Left colon (tissue), 2 donors: ENCODE measurements at regions not wholly inside any gene's neighbourhood (a gene's known extent, or its start where the extent isn't known, plus 50 kb on each side); places are given as distances from the start of the nearest gene placed in this dataset.
A peak's percentile ranks its signal among the peaks of the same experiment; 100 is the strongest.

ENCODE experiments used
- ATAC-seq: fragments of 200-7000 bp; cut with Tn5 transposase; one replicate; pipeline ENCODE4 v1.9.1; 2020; ENCODE audit warnings: mild to moderate bottlenecking, moderate library complexity
- DNase-seq, 2 donors: peaks; one replicate each; pipeline ENCODE4 v3.0.0-alpha.2; 2020
- intact Hi-C, 2 donors: fragments of 100-400 bp; cut with DNase I in 1 of 2; cut with micrococcal nuclease in 1 of 2; formaldehyde crosslinking; loops; one replicate each; pipeline versions ENCODE4 v1.11.2 to v1.14.0; 2022; cut with DNase I, micrococcal nuclease
- donor health status: DM: no; HTN: no; CAD: no.
- donor health status: DM: yes; HTN: yes; CAD: no.

DNA sequence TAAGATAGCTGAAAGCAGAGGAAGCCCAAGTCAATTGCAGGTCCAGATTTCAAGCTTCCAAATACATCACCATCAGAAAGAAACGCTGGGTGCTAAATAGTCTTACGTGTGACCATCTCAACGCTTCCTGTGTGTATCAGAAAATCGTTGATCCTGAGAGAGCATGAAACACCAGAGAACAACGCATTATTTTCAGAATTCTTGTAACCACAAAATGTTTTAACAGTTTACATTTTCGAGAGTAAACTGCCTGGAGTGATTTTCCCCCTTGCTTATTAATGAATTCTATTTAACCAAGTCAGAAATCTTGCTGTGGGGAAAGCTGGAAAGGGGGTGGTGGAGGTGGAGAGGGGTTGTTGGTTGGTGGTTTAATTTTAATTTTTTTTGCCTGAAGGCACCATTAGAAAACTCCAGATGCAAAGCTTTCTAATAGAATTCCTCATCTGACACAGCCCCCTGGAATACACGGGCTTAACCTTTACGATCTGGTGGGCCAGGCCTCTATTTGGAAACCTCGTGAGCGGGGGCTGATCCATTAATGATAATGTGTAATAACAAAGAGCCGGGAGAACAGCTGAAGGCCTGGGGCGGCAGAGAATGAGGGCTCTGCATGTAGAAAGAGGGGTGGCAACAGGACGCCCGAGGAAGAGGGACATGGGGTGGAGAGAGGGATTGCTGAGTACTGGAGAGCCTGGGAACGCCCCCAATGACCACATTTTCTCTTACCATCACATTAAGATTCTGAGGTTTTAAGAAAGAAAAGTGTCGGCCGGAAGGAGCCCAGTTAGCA, 124.5 kb upstream of the NFIB start:
- ATAC-seq (no peak), DNase-seq (no peak)
- intact Hi-C loops = no loop called here

GRCh38 chr9:14437354-14438231, 123.7 kb upstream of the NFIB start:
- no peak for DNase-seq
- ATAC-seq = no peak
- intact Hi-C loops = no loop called here

- DNase-seq (no peak), ATAC-seq (no peak)
- intact Hi-C loops = no loop called here
These were observed 121.9 kb upstream of the NFIB start for GRCh38 chr9:14435871-14436270.

GRCh38 chr9:14434971-14435718, 121.2 kb upstream of the NFIB start:
- intact Hi-C loops = no loop called here
- no peak for DNase-seq
- no peak for ATAC-seq

DNA sequence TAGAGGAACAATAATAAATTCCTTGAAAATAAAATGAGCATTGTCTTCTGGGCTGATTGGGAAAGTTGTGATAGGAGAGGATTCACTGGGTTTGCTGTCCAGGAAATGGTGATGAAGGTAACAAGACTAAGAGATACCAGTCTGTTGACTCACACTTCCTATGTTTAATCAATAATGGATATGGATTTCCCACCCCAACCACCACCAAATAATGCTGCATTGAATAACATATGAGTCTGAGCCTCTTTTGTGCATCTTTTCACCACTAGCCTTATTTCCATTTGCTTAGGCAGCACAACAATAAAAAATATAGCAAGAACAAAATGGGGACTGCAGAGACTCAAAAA, 120.2 kb upstream of the NFIB start:
- DNase-seq (no peak), ATAC-seq (no peak)
- intact Hi-C loops = no loop called here

DNA sequence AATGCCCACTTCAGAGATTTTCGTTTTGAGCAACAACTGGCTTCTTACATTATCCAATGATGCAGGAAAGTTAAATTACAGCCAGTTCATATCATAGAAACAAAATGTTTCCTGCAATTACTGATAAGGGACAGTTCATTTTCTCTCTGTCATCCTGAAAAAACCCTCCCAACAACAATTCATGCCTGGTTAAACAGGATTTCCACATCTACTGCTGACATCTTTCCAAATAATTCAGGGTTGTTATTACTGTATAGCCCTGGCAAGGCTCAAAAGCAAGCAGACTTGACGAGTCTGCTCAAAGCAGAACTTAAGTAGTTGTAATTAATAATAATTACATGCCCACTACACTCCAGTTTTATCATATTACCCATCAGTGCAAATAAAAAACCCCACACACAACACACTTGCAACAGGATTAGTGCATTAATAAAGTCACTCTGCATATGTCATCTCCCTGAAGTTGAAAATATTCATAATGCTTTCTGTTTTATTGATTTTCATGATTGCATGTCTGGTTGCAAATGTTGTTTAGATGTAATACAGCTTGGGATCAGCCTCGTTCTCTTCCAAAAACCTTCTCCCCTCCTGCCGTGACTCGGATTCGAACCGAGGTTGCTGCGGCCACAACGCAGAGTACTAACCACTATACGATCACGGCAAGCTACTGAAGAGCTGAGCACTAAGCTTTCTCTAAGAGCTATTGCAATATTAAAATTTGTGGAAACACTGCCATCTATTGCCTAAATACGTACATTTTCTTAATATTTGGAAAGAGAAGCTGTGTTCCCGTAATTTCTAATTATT, 119.6 kb upstream of the NFIB start:
- ATAC-seq (no peak), DNase-seq (no peak)
- intact Hi-C loops = no loop called here

DNA sequence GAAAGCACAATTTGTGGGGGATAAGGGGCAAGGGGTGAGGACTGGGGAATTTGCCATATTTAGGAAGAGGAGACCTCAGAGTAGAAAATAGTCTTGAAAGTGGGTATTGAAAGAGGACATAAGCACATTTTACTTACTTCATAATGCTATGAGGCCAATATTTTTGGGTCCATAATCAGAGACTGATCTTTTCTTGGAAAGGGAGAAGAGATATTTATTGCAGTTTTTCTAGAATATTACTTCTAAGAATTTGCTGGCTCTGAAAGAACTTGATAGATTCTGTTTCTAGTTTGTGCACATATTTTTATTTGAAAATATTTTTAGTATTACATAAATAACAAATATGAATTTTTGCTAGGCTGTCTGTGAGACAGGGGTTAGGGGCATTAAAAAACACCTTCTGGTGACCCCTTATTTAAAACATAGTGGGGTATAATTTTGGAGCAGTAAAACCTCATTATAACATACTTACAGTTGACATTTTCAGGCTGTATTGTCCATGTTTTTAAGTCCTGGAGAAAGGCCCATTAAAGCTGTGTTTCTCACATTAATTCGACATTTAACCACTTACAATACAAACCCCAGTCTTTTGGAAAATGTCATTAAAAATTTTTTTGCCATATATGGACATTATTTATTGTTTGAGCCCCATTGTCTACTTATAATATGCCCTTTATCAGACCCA, 118.9 kb upstream of the NFIB start:
- ATAC-seq = no peak
- intact Hi-C loops = no loop called here
- DNase-seq = no peak

DNA sequence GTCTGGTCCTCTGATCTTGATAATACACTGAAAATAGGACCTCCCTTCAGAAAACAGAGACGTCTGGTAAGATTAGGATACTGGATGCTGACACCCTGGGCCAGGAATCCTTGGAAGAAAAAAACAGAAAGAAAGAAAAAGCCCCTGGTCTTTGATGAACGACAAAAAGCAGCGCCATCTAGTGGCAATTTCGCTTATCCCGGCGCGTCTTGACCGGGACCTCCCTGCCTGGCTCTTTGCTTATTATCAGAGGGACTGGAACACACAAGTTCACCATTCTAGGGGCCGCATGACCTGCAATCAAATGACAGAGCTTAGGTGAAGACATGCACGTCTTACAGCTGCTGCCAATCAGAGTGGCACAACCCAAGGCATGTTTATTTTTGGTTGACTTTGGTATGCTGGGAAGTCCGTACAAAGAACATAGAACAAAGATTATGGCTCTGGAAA, 114.9 kb upstream of the NFIB start:
- intact Hi-C loops = no loop called here
- DNase-seq (peak; percentile 34 to 70), ATAC-seq (no peak)

DNA sequence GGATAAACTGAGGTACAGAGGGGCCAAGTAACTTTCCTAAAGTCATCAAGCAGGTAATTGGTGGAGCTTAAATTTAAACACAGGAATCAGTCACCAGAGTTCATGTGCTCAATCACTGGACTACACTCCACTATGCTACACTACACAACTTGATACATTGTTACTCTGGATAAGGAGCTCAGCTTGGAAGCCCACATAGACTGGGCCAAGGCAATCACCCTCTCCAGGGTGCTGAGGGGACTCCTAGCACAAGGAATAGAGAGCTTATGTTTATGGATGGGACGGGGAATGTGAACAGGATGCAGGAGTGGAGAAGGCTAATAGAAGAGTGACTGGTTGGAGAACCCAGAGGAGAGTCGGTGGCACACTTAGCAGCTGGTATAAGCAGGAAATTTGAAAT, 113.5 kb upstream of the NFIB start:
- intact Hi-C loops = no loop called here
- DNase-seq (no peak), ATAC-seq (no peak)

GRCh38 chr9:14424983-14425382, 111.0 kb upstream of the NFIB start:
- DNase-seq (no peak), ATAC-seq (no peak)
- intact Hi-C loops = no loop called here

DNA sequence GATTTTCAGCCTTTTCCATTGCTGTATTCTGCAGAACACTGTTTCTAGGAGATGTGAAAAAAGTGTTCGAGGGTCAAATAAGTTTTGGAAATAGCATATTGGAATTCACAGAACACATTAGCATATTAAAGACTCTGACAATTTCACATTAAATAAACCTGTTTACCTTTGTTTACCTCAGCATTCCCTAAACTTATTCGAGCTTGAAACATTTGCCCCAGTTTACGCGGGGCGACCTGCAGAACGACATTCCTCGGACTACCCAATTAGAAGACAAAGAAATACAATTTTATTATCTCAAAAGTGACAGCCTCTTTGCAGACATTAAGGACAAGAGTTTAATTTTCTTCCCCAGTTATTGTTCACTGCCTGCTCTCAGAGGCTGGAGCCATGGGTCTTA, 110.3 kb upstream of the NFIB start:
- ATAC-seq (no peak), DNase-seq (no peak)
- intact Hi-C loops = no loop called here

GRCh38 chr9:14423815-14424261, 109.9 kb upstream of the NFIB start:
- no peak for ATAC-seq
- no peak for DNase-seq
- intact Hi-C loops = no loop called here

DNA sequence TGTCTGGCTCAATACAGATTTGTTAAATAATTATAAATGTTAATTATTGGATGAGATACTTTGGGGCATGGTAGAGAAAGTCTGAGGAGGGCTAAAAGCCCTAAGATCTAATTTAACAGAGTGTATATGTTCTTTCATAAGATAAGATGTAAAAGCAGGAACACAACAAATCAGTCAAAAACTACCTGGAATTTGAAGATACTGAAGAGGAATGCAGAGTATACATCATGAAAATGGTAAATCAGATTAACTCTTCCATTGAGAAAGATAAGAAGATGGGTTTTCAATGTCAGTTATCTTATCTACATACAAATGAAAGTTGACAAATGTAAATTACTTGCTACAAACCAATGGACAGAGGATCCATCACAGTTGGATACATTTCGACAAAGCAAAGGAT, 107.3 kb upstream of the NFIB start:
- no peak for ATAC-seq
- intact Hi-C loops = no loop called here
- DNase-seq = no peak

GRCh38 chr9:14418941-14419937, 105.3 kb upstream of the NFIB start:
- DNase-seq = no peak
- intact Hi-C loops = no loop called here
- ATAC-seq = no peak

DNA sequence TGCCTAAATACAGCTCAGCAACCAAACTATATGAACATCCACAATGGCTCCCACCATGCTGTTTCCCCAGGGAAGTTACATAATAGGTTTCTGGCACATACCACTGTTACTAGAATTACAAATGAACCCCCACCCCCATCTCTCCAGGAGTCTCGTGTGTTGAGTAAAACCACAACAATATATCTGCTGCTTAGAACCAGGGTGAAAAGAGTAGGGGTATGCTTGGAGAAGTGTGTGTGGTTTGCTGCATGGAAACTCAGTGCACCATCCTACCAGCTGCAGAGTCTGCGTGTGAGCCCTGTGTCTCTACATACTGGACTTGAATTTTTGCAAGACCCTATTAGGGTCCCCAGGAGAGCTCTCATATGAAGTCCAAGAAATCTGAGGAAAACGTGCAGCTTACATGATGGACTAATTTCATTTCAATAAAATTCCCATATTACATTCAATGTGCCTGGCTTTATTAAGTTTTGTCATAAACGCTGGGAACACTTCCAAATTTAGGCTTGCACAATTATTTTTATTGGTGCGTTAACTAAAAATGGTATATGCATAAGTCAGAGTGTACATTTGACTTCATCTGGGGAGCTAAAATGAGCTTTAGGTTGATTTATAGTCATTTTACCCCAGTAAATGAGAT, 104.5 kb upstream of the NFIB start:
- ATAC-seq (no peak), DNase-seq (no peak)
- intact Hi-C loops = no loop called here

DNA sequence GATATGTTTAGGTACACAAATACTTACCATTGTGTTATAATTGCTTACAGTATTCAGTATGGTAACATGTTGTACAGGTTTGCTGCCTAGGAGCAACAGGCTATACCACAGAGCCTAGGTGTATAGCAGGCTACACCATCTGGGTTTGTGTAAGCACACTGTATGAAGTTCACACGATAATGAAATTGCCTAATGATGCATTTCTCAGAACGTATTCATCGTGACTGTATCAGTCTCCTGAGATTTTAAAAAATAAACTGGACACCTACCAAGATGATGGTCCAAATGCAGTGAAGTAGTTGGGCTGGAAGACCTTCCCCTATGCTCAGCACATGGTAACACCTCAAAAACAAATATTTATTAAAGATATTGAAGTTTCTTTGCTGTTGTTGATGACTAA, 103.3 kb upstream of the NFIB start:
- intact Hi-C loops = no loop called here
- ATAC-seq = no peak

DNA sequence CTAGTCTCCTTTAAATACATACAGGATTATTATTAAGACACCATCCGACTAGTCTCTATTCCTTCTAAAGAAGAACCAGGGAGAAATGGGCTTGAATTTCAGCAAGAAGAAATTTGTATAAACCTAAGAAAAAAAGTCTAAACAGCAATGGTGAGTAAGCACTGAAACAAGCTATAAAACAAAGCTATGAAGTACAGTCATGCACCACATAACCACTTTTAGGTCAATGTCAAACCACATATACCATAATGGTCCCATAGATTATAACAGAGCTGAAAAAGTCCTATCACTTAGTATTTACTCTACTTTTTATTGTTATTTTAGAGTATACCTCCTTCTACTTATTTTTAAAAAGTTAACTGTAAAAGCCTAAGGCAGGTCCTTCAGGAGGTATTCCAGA, 102.0 kb upstream of the NFIB start:
- intact Hi-C loops = no loop called here
- DNase-seq (no peak), ATAC-seq (no peak)

More for the DNA sequence above, 103.3 kb upstream of the NFIB start:
- no peak for DNase-seq
